Astrocyte (in vitro differentiated cells and primary cell): ENCODE measurements at regions not wholly inside any gene's neighbourhood (a gene's known extent, or its start where the extent isn't known, plus 50 kb on each side); places are given as distances from the start of the nearest gene placed in this dataset.

Source experiments
- DNase-seq: peaks from one replicate; pipeline ENCODE4 v3.0.0-alpha.2; 2010; ENCODE audit warnings: low read depth
- FAIRE-seq: peaks from 2 replicates; lab custom pipeline; 2011; peaks lifted over from hg19 to GRCh38; lab: Jason Lieb, UNC
- H2AFZ ChIP-seq: 2 replicates; pipeline ENCODE4 v1.6.0; 2012; ENCODE audit warnings: low read depth, low read length, inconsistent platforms
- H3K27ac ChIP-seq: 2 replicates; pipeline ENCODE4 v1.5.1; 2011; ENCODE audit warnings: low read depth, low read length, inconsistent platforms
- H3K27me3 ChIP-seq: 2 replicates; pipeline ENCODE4 v1.6.0; 2011; ENCODE audit warnings: low read length, inconsistent platforms; ENCODE audit not compliant: insufficient read depth
- H3K36me3 ChIP-seq: 2 replicates; pipeline ENCODE4 v1.5.1; 2011; ENCODE audit warnings: low read length, inconsistent platforms; ENCODE audit not compliant: insufficient read depth
- H3K4me1 ChIP-seq: 2 replicates; pipeline ENCODE4 v1.5.1; 2011; ENCODE audit warnings: low read length, inconsistent platforms; ENCODE audit not compliant: insufficient read depth
- H3K4me2 ChIP-seq: 2 replicates; pipeline ENCODE4 v1.6.0; 2012; ENCODE audit warnings: low read length, inconsistent platforms
- H3K4me3 ChIP-seq: 2 replicates; pipeline ENCODE4 v1.5.1; 2011; ENCODE audit warnings: low read depth, mild to moderate bottlenecking, low read length, inconsistent platforms; ENCODE audit not compliant: insufficient read depth
- H3K79me2 ChIP-seq: 2 replicates; pipeline ENCODE4 v1.6.0; 2012; ENCODE audit warnings: mild to moderate bottlenecking, low read length, inconsistent platforms; ENCODE audit not compliant: insufficient read depth
- H3K9ac ChIP-seq: 2 replicates; pipeline ENCODE4 v1.6.0; 2012; ENCODE audit warnings: mild to moderate bottlenecking, low read length, inconsistent platforms
- H3K9me3 ChIP-seq: 2 replicates; pipeline ENCODE4 v1.5.1; 2012; ENCODE audit warnings: low read depth, mild to moderate bottlenecking, low read length, inconsistent platforms; ENCODE audit not compliant: insufficient read depth
- H4K20me1 ChIP-seq: 2 replicates; pipeline ENCODE4 v1.6.0; 2012; ENCODE audit warnings: low read length, inconsistent platforms; ENCODE audit not compliant: insufficient read depth
- H3K27ac Mint-ChIP-seq: one replicate; pipeline ENCODE4 v1.8.0; 2021; ENCODE audit warnings: mild to moderate bottlenecking, mixed read lengths; ENCODE audit not compliant: unreplicated experiment
- H3K27me3 Mint-ChIP-seq: one replicate; pipeline ENCODE4 v1.8.0; 2021; ENCODE audit warnings: low read depth, mixed read lengths; ENCODE audit not compliant: unreplicated experiment
- H3K36me3 Mint-ChIP-seq: one replicate; pipeline ENCODE4 v1.8.0; 2021; ENCODE audit warnings: low read depth, mixed read lengths; ENCODE audit not compliant: unreplicated experiment
- H3K4me1 Mint-ChIP-seq: one replicate; pipeline ENCODE4 v1.8.0; 2021; ENCODE audit warnings: low read depth, mixed read lengths; ENCODE audit not compliant: unreplicated experiment
- H3K4me3 Mint-ChIP-seq: one replicate; pipeline ENCODE4 v1.8.0; 2021; ENCODE audit warnings: mild to moderate bottlenecking, moderate library complexity, mixed read lengths; ENCODE audit not compliant: unreplicated experiment
- H3K9me3 Mint-ChIP-seq: one replicate; pipeline ENCODE4 v1.8.0; 2021; ENCODE audit warnings: mild to moderate bottlenecking, mixed read lengths; ENCODE audit not compliant: unreplicated experiment
- CTCF ChIP-seq: IDR thresholded peaks from 2 replicates; pipeline ENCODE4 v1.5.1; 2011; ENCODE audit warnings: low read depth, mild to moderate bottlenecking, inconsistent platforms, low read length, moderate library complexity; ENCODE audit not compliant: insufficient read depth
- EZH2 ChIP-seq: IDR thresholded peaks from 2 replicates; pipeline ENCODE4 v1.6.1; 2012; ENCODE audit warnings: mild to moderate bottlenecking, low read length, inconsistent platforms; ENCODE audit not compliant: insufficient read depth

- peaks cover 48% of the 10 kb centered on the region for H3K27me3 Mint-ChIP-seq
- DNase-seq (no peak), FAIRE-seq (no peak)
- Histone ChIP-seq H3K9me3 (no peaks in the 10 kb centered on the region), H3K27me3 (no peaks in the 10 kb centered on the region), H3K79me2 (no peaks in the 10 kb centered on the region), H4K20me1 (no peaks in the 10 kb centered on the region), H2AFZ (no peak overlapping the region), H3K9ac (no peak overlapping the region), H3K4me2 (no peak overlapping the region), H3K27ac (no peak overlapping the region), H3K36me3 (no peaks in the 10 kb centered on the region), H3K4me3 (no peak overlapping the region), H3K4me1 (no peaks in the 10 kb centered on the region)
- H3K4me1 Mint-ChIP-seq = no peaks in the 10 kb centered on the region
- no peak overlapping the region for H3K4me3 Mint-ChIP-seq
- H3K36me3 Mint-ChIP-seq = no peaks in the 10 kb centered on the region
- H3K27ac Mint-ChIP-seq = no peak overlapping the region
- H3K9me3 Mint-ChIP-seq = no peaks in the 10 kb centered on the region
- TF ChIP-seq CTCF = no peak
Measured at GRCh38 chr16:48816393-48816792, 206.4 kb upstream of the N4BP1 start.

DNA sequence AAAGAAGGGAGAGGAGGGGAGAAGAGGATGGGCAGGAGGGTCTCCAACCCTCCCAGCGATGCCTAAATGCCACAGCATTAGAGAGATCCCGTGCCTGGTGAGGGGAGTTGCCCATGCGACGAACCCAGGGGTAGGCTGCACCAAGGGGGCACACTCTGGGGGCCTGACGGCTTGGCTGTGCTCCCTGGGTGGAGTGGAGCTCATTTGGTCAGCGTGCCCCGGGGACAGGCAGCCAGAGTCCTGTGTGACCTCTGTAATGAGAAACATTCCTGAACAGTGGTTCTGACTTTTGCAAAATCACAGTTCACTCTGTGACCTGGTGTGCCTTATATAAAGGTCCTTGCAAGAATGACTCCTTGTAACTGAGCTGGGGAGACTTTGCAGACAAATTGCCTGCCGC, 205.0 kb upstream of the N4BP1 start:
- Mint-ChIP-seq H3K9me3 (no peaks in the 10 kb centered on the region), H3K36me3 (no peaks in the 10 kb centered on the region), H3K27me3 (peaks cover 52% of the 10 kb centered on the region), H3K4me1 (no peaks in the 10 kb centered on the region), H3K4me3 (no peak overlapping the region), H3K27ac (no peak overlapping the region)
- Histone ChIP-seq H3K9ac (no peak overlapping the region), H3K4me1 (no peaks in the 10 kb centered on the region), H3K27ac (no peak overlapping the region), H2AFZ (no peak overlapping the region), H3K27me3 (peaks cover 4% of the 10 kb centered on the region), H3K4me2 (no peak overlapping the region), H3K4me3 (no peak overlapping the region), H3K79me2 (no peaks in the 10 kb centered on the region), H3K9me3 (no peaks in the 10 kb centered on the region), H4K20me1 (no peaks in the 10 kb centered on the region), H3K36me3 (no peaks in the 10 kb centered on the region)
- no peak for TF ChIP-seq EZH2
- no peak for TF ChIP-seq CTCF
- FAIRE-seq (no peak), DNase-seq (no peak)

DNA sequence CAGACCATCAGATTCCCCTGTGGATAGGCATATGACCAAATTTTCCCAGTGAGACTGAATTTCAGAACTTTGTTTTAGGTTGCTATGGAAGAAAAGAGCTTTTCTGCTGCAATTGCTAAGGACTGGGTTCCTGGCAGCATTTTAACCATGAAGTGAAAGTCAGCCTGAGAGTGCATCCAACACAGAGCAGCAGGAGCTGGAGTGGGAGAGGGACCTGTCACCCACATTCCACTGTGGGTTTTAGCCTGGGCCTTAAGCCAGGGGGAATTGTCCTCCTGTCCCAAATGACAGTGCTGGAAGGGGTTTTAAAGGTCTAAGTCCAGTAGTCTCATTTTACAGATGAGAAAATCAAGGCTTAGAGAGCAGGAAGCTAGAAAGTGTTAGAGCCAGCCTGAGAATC, 203.5 kb upstream of the N4BP1 start:
- Histone ChIP-seq H3K9me3 (no peaks in the 10 kb centered on the region), H3K36me3 (no peaks in the 10 kb centered on the region), H3K4me3 (no peak overlapping the region), H4K20me1 (no peaks in the 10 kb centered on the region), H2AFZ (no peak overlapping the region), H3K9ac (no peak overlapping the region), H3K27ac (no peak overlapping the region), H3K27me3 (peaks cover 9% of the 10 kb centered on the region), H3K4me1 (no peaks in the 10 kb centered on the region), H3K4me2 (no peak overlapping the region), H3K79me2 (no peaks in the 10 kb centered on the region)
- H3K4me1 Mint-ChIP-seq = no peaks in the 10 kb centered on the region
- no peak overlapping the region for H3K4me3 Mint-ChIP-seq
- DNase-seq (no peak), FAIRE-seq (no peak)
- TF ChIP-seq EZH2 (no peak), CTCF (no peak)
- peaks cover 55% of the 10 kb centered on the region for H3K27me3 Mint-ChIP-seq
- no peaks in the 10 kb centered on the region for H3K9me3 Mint-ChIP-seq
- H3K27ac Mint-ChIP-seq = no peak overlapping the region
- no peaks in the 10 kb centered on the region for H3K36me3 Mint-ChIP-seq
